ENCODE measurements at regions not wholly inside any gene's neighbourhood (a gene's known extent, or its start where the extent isn't known, plus 50 kb on each side); places are given as distances from the start of the nearest gene placed in this dataset.

DNA sequence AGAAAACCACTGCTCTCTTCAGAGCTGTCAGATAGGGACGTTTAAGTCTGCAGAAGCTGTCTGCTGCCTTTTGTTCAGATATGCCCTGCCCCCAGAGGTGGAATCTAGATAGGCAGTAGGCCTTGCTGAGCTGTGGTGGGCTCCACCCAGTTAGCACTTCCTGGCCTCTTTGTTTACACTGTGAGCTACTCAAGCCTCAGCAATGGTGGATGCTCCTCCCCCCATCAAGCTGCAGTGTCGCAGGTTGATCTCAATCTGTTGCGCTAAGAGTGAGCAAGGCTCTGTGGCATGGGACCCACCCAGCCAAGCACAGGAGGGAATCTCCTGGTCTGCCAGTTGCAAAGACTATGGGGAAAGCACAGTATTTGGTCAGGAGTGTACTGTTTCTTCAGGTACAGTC, 59.2 kb upstream of the ZNF641 start:
- peak; percentile 48 for DNase-seq

DNA sequence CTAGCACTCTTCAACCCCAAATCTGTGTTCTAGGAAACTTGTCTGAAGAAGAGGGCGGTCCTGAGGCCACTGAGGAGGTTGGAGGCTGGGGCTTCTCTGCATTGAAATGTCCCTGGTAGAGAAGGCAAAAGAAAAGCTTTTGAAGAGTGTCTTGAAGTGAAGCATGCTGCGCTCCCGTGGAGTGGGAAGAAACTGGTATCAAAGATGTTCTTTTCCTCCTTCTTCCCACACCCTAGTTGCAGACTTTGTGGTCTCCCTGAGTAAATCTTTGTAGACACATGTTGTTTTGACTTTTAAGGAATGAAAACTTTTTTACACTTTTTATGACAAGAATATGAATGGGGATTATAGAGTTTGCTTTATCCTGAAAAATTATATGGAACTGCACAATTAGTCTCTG, 59.0 kb upstream of the ANP32D start:
- no peak for DNase-seq

DNA sequence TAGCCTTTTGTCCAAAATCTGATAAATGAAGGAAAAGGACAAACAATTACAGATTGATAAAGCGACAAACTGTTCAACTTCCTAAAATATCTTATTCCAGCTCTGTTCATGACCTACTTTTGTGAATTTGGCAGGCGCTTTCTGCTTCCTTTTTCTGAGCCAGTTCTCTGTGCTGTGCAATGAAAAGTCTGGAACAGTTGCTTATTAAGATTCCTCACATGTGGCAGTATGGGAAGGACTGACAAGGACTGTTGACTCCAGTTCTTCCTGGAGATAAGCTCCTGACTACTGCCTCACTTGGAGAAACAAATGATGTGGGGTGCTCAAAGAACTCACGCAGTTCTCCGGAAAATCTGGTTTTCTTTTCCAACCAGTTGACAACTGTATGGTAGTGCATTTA, 58.3 kb upstream of the ANP32D start:
- DNase-seq: no peak

DNA sequence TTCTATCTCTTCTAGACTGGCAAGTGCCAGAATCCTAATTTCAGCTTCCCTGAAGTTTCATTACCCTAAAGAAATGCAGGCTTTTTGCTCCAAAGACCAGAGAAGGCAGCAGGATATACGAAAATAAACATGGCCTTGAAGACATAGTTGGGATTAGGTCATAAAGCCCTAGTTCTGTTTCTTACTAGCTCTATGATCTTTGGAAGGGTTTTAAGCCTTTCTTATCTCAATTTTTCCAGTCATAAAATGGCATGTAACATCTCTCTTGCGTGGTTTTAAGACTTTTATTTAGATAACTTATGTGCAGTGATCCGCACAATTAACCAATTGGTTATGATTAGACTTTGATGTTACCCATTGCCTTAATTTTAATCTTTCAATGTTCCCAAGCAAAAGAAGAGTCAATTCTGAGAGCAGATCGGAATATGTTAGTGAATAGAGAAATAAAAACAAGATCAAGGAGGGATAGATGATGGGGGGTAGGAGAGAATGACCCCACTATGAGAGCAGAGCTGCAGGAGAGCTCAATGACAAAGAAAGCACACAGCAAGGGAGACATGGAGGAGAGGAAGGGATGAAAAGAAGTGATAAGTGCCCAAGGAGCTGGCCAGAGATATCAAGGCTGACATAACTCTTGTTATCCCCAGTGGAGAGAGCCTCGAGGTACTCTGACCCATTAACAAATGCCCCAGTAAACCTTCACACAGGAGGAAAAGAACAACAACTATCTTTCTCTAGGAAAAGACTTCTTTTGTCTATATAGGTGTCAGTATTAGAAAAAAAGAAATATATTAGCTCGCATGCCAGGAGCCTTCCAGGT, 53.0 kb upstream of the ANP32D start:
- DNase-seq: no peak

DNA sequence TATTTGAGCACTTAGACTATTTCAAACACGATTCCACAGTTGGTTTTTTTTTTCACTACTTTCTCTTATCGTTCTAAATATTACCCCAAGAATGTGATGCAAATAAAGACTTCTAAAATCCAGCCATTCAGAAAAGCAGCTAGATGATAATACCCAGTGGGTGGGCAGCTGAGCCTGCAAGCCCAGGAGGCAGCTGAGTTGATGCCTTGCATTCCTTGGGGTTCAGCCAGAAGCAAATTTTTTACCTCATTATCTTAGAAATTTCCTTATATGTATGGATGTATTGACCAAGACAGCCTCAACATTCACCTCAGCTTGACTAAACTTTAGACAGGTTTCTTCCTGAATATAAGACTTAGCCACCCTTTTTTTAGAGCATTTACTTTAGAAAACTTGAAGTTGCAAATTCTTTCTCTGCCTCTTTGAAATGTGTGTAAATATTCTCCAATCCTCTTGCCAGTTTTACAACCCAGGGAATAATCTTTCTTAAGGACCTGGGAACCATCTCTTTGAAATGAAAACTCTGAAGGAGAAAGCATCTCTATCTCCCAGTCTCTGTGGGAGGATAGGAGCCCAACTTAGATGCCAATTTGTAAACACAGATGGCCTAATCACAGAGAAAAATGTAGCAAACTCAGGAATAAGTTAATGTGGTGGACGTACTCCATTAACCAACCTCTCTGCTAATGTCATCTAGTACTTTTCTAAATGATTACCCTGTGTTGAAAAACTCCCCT, 52.2 kb upstream of the ANP32D start:
- no peak for DNase-seq

DNA sequence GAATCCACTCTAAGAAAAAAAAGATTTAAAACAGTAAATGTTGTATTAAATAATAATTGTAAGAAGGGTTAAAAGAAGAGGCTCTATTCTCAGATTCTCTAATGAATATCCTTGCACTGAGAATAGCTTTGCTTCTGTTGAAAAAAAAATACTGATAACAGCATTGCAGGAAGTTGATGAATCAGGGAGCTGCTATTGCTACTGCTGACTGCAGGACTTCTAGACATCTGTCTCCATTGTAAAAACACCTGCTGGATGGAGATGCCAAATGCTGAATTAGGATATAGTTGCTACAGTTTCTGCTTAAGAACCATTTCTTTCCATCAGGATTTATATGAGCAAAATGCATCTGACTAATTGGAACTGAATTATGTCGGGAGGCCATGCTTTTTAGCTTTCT, 50.3 kb upstream of the ANP32D start:
- no peak for DNase-seq
